Vagina (tissue), 2 donors: ENCODE measurements at regions not wholly inside any gene's neighbourhood (a gene's known extent, or its start where the extent isn't known, plus 50 kb on each side); places are given as distances from the start of the nearest gene placed in this dataset.

Experiments used
- POLR2A ChIP-seq, 2 donors: fragments of 450-650 bp; IDR thresholded peaks; one replicate each; pipeline ENCODE4 v1.6.1; 2017; ENCODE audit warnings: antibody characterized with exemption in 2 of 2, mild to moderate bottlenecking in 2 of 2, moderate library complexity in 2 of 2
- POLR2AphosphoS5 ChIP-seq, 2 donors: sonication (generic); formaldehyde crosslinking; IDR thresholded peaks; one replicate each; pipeline ENCODE4 v1.9.0; 2017; ENCODE audit warnings: antibody characterized with exemption in 2 of 2, mild to moderate bottlenecking in 2 of 2, low read depth in 1 of 2; ENCODE audit not compliant: insufficient read depth in 1 of 2
- TF ChIP-seq, protein P1 (sequence below), 3 experiments: fragments of 450-650 bp in 2 of 3; fragments of 200-600 bp in 1 of 3; sonication (generic) in 1 of 3; IDR thresholded peaks; one replicate each; pipeline ENCODE4 v1.5.1; 2017 to 2019; ENCODE audit warnings: antibody characterized with exemption in 3 of 3, mild to moderate bottlenecking in 2 of 3, moderate library complexity in 2 of 3

DNA sequence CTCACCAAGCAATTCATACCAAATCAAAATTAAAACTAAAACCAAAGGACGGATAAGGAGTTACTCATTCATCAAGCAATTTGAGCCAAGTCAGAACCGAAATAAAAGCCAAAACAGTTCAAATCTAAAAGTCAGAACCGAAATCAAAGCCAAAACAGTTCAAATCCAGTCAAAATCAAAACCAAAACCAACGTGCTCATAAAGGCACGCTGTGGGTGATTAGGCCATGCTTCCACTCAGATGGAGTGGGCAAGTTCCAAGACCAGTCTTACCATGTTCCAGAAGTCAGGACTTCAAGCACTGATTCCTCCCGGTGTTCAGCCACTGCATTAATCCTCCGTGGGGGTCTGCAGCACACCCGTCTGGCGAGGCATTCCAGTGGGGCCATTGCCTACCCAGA is 409.3 kb downstream of the TGFB2 start:
- no peak for TF ChIP-seq POLR2AphosphoS5 (IDR thresholded peaks at IDR 0.05; ENCODE audit: insufficient read depth in 1 of 2, low read depth in 1 of 2)
- TF ChIP-seq, protein P1, sequence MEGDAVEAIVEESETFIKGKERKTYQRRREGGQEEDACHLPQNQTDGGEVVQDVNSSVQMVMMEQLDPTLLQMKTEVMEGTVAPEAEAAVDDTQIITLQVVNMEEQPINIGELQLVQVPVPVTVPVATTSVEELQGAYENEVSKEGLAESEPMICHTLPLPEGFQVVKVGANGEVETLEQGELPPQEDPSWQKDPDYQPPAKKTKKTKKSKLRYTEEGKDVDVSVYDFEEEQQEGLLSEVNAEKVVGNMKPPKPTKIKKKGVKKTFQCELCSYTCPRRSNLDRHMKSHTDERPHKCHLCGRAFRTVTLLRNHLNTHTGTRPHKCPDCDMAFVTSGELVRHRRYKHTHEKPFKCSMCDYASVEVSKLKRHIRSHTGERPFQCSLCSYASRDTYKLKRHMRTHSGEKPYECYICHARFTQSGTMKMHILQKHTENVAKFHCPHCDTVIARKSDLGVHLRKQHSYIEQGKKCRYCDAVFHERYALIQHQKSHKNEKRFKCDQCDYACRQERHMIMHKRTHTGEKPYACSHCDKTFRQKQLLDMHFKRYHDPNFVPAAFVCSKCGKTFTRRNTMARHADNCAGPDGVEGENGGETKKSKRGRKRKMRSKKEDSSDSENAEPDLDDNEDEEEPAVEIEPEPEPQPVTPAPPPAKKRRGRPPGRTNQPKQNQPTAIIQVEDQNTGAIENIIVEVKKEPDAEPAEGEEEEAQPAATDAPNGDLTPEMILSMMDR (IDR thresholded peaks at IDR 0.05): no peak
- no peak for TF ChIP-seq POLR2A (IDR thresholded peaks at IDR 0.05)
